NCI-H2171 treated with DMSO at 0.1 percent for 48 hours (cell line): ENCODE measurements at regions not wholly inside any gene's neighbourhood (a gene's known extent, or its start where the extent isn't known, plus 50 kb on each side); places are given as distances from the start of the nearest gene placed in this dataset.
"Not testable (repeated sequence)": the region's sequence is repeated elsewhere in the genome, so short reads cannot be mapped to it uniquely, and the experiment has no call there.

Source experiments
- DNase-seq: peaks from one replicate; lab custom pipeline; 2025; lab: John Stamatoyannopoulos, UW

DNA sequence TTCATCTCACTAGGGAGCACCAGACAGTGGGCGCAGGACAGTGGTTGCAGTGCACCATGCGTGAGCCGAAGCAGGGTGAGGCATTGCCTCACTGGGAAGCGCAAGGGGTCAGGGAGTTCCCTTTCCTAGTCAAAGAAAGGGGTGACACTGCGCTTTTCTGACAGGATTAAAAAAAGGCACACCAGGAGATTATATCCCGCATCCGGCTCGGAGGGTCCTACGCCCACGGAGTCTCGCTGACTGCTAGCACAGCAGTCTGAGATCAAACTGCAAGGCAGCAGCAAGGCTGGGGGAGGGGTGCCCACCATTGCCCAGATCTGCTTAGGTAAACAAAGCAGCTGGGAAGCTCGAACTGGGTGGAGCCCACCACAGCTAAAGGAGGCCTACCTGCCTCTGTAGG is 1416.7 kb upstream of the C9orf72 start:
- not testable (repeated sequence) for DNase-seq

DNA sequence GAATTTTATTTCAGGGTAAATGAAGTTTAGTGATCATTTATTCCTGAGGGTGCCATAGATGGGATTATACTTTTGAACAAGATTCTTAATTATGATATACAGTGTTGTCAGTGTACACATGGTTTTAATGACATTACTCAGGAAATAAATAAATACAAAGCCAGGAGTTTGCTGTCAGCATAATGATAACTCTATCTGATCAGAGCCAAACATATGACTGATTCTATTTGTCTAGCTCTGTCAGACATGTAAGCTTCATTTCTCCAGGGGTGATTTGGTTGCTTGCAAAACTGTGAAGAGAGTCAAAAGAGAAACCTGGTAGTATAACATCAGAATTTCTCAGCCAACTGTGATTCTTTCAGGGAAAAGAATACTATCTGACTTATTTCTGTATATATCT is 1425.8 kb upstream of the C9orf72 start:
- no peak for DNase-seq

DNA sequence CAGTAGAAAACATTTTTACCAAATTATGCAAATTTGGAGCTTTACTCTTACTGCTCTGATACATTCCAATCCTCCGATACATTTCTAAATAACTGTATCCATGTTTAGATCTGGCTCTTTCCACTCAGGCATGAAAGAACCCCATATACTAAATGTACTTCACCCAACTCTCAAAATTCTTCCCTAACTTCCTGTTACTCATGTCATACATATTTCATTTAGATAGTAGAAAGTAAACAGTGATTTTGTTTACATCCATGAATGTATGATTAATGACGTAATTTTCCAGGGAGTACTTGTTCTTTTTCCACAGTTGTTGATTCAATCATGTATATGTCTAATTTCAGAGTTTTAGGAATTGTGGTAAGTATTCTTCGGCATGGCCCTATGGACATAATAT is 1426.5 kb upstream of the C9orf72 start:
- DNase-seq = no peak

DNA sequence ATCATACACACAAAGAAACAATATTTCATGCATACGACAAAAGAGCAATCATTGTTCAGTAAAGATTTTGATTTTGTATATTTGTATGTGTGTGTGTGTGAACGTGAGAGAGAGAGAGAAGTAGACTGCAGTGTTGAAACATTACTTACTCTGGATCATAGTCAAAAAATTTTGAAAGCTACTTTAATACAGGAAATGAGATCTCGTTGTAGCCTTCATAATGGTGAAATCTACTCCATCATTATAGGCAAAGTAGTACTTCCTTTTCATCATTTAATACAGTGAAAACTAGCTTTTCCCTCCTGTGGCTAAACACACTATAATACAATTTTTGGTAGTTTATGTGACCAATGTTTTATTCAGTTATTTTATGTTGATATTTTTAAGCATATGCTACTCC is 1427.7 kb upstream of the C9orf72 start:
- no peak for DNase-seq

DNA sequence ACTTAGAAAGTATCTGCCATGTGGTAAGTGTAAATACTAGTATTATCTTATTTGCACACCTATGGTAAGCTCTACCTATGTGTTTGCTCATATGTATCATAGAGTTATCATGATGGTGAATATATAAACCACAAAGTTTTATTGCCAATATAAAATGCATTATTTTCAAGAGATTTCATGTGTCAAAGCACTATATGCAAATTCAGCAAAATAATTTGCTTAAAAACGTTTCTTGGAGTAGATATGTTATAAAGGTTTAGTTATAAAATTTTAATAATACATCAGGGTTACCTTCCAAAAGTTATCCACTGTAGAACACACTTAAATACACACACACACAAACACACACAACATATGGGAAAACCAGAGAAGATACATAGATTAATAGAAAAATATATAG is 1431.7 kb upstream of the C9orf72 start:
- DNase-seq = no peak

DNA sequence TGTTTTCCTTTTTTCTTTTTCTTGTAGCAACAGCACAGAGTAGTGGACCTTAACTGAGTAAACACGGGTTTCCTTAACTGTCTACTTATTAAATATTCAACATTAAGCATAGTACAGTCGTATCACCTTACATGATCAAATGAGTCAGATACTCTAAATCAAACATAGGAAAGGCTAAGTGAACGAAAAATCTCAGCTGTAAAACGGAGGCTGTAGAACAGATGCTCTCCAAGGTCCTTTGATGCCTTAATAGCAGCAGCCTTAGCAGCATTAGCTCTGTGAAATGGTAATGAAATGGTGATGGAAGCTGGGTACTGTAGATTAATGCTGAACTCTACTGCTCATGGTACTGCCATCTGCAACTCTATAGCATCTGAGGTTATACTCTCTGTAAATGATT is 1433.3 kb upstream of the C9orf72 start:
- DNase-seq = peak; percentile 6

DNA sequence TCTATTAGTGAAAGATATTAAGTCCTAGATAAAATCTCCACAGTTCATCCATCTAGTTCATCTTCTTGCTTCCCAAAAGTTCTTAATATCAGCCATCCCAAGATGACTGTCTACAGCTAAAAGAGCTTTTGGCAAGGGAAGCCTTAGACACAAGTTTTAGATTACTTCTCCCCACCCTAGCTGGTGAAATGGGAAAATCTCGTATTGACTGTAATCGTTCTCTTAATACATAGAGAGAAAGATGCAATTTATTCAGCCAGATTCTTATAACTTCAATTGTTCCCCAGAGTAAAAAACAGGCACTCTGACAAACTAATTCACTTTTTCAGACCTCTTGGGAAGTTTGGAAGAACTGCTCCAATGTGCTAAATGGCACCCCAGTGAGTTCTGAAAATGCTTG is 1439.6 kb upstream of the C9orf72 start:
- DNase-seq = no peak

DNA sequence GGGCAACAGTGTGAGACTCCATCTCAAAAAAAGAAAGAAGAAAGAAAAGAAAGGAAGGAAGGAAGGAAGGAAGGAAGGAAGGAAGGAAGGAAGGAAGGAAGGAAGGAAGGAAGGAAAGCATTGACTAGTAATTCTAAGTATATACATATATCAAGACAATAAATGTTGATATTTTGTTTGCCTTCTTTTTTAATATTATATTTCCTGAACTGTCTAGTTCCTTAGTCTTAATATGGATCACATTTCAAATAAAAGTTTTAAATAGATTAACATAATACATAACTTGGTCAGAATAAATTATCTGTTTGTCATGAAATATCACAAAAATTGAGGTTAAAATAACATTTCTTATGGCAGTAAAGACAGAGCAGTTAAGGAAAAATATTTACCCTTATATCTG is 1448.4 kb upstream of the C9orf72 start:
- DNase-seq = no peak

DNA sequence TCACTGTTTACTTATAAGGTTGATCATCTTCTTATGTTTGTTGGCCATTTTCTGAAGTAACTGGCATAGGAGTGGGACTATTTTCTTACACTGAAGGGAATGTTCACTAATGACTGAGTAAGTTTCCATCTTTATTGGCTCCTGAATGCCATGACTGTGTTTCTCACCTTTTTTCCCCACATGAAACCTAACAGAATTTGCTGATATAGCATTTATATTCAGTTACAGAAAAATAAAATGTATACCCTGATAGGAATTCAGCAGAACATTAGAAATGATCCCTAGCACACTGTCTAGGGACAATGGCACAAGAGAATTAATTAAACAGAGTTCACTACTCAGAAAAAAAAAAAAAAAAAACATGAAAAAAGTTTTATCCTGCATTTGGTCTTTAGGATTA is 1465.1 kb upstream of the C9orf72 start:
- no peak for DNase-seq

DNA sequence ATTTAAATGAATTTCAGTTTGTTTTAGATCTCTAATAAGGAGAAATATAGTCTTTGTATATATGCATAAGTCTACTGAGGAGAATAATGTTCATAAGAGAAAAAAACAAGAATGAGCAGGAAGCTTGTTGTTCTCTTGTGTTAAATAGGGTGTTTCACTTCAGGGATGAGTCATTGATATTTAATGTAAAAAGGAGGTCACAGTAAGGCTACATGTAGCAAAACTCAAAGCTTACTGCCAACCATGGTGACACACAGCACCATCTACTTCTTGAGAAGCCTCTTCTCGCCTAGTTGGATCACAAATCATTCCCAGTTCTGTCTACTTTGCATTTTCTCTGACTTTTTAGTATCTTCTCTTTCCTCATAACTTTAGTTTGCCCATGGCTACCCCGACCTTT is 1466.0 kb upstream of the C9orf72 start:
- no peak for DNase-seq

DNA sequence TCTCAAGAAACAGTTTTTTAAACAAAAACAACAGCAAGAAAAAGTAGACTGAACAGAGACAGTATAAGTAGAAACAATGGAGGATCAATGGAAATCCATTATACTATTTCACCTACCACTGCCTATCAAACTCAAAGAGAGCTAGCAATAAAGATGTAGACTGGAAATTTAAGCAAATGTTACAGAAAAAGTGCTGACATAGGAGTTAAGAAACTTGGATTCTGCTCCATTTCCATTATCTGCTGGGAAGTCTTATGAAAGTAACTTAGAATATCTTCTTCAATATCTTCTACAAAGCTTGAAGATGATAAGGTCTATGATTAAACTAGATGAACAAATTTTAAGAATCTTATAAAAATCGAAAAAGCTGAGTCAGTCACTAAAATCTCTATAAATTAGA is 1469.8 kb upstream of the C9orf72 start:
- no peak for DNase-seq

DNA sequence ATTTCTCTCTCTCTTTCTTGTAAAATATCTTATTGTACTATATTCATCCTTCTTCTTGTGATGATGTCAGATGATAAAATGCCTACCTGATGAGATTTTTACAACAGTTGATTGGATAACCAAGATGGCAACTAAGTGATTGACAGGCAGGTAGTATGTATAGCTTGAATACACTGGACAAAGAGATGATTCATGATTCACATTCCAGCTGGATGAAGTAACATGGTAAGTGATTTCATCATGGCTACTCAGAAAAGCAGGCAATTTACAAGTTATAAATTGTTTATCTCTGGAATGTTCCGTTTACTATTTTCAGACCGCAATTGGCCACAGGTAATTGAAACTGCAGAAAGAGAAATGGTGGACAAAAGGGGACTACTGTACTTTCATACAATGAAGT is 1471.7 kb upstream of the C9orf72 start:
- DNase-seq = no peak

DNA sequence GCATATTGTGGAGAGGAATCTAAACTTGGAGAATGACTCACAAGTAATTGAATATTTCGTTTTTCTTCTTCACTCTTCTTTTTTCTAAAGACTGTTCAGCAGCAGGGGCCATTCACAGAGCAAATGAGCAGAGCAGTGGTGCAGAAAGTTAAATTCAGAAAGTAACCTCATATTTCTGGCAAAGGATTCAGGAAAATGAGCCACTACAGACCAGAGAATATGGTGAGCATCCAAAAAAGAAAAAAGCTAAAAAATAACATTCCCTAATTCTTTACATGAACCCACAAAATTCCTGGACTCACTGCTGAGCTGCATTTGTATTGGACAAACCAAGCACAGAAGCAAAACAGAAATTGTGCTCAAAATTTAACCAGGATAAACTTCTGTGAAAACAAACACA is 1486.8 kb upstream of the C9orf72 start:
- no peak for DNase-seq

DNA sequence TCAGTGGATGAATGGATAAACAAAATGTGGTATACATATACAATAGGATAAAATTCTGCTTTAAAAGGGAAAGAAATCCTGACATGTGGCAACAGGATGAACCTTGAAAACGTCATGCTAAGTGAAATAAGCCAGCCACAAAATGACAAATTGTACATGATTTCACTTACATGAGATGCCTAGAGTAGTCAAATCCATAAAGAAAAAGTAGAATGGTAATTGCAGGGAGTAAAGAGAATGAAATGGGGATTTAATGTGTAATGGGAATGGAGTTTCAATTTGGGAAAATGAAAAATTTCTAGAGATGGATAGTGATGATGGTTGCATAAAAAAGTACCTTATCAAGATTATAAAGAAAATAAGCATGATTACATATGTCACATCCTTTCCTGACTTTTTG is 1489.2 kb upstream of the C9orf72 start:
- no peak for DNase-seq

DNA sequence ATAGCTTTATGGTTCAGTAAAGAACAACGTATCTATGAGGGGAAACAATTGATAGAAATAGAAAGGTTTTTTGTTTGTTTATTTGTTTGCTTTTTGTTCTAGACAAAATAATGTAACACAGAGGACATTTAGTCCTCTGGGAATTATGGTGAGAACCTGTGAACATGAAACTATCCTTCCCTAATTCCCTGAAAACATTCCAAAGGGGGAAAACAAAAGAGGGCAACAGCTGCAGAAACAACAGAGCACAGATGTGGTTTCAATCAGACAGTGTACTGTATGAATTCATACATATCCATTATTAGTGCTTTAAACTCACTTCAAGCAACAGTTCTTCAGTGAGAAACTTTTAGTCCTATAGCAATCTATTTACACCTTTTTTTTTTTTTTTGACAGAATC is 1489.8 kb upstream of the C9orf72 start:
- DNase-seq = no peak

DNA sequence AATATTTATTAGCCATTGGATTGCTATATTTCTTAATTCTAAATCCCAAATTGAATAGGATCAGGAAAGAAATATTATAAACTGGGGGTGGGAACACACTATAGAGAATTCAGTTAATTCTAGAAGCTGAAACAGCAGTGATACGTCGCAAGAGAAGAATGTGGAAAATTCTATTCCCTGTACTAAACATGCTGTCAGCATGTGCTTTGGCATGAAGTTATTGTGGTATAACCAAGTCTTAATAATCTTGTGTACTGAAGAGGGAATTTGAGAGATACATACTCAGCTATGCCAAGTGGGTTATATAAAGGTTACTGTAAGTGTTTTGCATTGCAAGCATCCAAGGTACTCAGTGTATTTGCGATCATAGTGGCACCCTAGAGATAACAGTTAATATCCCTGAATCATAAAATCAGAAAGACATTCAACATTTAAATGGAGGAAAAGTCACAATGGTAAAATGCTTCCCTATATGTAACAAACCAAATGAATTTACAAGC is 1492.9 kb upstream of the C9orf72 start:
- DNase-seq = no peak

DNA sequence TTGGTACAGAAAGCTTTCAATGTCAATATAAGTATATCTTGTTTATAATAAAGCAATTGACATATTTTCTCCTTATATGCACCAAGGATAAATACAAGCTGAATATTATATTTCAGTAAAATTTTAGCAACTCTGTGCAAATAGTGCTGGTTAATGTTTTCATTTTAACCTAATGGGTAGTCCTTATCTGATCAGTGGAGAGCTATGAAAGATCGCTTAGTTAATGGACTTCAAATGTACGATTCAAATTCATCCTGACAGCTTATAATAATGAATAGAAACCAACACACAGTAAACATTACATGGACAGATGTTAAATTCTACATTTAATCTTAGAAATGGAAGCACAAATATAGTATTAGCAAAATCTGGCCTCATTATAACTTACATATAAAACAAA is 1495.2 kb upstream of the C9orf72 start:
- no peak for DNase-seq

DNA sequence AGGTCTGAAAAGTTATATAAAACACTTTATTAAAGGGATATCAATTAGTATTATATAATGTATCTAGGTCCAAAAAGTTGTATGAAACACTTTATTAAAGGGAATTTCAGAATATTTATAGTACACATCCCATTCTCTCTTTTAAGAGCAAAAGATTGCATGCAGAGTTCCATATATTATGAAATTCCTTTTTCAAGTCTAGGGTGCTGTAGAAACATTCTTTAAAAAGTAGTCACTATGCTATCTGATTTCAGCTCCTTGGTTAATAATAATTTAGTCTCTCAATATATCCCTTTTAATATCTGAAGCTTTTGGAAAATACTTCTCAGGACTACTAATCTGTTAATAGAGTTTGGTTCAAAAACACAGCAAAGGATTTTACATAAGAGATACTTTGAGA is 1496.1 kb upstream of the C9orf72 start:
- no peak for DNase-seq

DNA sequence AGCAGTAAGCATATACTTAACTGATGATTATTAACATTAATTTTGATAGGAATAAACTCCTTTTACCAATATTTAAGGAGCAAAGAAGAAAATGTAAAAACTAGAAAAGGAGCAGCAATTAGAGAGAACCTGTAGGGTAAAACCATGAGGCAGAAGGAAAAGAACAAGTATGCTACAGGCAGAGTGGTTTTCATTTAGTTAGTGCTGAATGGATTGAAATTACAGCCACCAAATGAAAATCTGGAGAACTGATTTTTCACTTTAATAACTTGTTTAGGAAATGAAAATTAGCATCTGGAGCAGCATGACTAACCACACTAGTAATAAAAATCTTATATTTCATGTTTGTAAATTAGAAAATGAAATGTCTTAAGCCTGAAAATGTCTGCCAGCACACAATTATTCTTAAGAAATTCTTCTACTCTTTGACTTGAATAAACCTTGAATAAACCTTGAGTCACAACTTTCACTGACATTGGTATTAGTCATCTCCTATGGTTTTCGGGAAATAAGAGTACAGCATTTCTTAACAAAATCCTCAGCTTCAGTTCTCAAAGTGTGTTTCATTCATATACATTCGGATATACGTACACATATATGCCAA is 1504.9 kb upstream of the C9orf72 start:
- no peak for DNase-seq

DNA sequence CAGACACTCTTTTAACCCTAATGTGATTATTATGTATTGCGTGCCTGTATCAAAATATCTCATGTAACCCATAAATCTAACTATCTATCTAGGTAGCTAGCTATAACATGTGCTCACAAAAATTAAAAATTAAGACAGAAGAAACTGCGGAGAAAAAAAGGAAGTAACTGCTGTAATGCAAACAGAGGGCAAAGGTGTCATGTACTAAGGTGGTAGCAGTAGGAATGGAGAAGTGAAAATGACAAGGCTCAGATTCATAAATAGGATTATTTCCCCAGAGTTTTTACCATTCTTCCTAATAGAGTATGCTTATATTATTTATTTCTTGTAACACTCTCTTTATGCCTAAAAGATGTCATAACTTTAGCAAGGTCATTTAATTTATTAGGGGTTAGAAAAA is 1527.5 kb upstream of the C9orf72 start:
- DNase-seq = no peak

DNA sequence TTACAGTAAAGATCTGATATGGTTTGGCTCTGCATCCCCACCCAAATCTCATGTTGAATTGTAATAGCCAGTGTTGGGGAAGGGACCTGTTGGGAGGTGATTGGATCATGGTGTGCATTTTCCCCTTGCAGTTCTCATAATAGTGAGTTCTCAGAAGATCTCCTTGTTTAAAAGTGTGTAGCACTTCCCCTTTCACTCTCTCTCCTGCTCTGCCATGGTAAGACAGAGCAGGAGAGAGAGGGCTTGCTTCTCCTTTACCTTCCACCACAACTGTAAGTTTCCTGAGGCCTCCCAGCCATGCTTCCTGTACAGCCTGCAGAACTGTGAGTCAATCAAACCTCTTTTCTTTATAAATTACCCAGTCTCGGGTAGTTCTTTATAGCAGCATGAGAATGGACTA is 1530.9 kb upstream of the C9orf72 start:
- DNase-seq = not testable (repeated sequence)

DNA sequence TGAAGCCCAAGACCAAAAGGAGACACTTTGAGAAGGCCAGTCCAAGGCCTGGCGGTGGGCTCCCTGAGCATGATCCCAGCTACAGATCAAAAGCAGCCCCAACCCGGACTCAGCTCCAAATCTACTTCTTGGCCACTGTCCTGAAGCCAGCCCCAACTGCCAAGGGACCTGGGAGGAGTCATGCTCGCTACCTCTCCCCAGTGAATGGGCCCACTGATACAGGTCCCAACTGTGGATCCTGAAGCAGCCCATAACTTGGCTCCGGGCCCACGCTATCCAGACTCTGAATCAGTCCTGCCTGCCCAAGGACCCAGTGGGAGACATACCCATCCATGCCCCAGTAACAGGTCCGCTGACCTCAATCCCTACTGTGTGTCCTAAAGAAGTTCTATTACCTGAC is 1545.3 kb upstream of the C9orf72 start:
- no peak for DNase-seq

DNA sequence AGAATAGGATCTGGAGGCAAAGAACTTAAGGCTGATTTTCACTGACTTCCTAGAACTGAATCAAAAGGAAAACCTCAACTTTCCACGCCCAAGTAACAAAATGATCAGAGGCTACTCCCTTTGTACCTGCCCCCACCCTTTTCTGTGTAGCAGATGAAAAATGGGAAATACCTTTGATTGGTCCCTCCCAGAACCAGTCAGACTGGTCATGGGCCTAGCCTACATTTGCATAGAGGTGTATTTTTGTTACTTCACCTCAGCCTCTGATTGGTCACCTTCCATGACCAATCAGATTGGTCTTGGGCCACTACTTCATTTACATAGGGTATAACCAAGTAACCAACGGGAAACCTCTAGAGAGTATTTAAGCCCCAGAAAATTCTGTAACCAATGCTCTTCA is 1553.5 kb upstream of the C9orf72 start:
- DNase-seq = no peak

DNA sequence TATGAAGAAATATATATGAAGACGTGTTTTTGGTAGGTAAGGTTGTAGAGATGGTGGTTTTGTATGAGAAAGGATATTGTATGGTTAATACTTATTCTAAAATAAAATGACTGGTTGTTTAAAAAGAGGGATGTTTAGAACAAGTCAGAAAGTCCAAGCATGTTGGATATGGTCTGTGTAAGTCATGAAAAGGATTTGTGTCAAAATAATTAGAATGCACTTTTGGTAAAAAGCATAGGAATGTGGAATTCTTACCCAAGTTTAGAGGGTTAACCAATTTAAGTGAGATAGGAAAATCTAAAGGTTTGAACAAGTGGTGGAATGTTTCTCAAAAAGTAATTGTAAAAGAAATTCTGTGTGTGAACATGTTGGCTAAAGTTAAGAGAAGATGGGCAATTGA is 1556.5 kb upstream of the C9orf72 start:
- DNase-seq = peak; percentile 4

DNA sequence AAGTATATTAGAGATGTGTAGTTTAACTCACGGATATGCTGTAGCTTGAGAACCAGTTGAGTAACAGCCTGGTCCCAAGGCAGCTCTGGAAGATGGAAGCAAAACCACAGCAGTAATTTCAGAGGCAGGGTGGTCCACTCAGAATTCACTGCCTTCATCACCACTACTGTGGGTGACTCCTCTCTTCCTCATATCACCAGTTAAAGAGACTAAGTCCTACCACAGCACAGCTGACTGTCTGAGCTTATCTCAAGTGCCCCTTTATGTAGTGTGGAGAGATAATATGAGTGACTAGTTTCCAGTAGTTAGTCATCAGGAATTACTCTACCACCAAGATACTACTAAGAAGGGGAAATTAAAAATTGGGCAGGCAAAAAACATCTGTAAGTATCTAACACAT is 1571.2 kb upstream of the C9orf72 start:
- DNase-seq = peak; percentile 40
